Neural crest cell (in vitro differentiated cells): ENCODE measurements at regions not wholly inside any gene's neighbourhood (a gene's known extent, or its start where the extent isn't known, plus 50 kb on each side); places are given as distances from the start of the nearest gene placed in this dataset.
A peak's percentile ranks its signal among the peaks of the same experiment; 100 is the strongest.
"Not testable (repeated sequence)": the region's sequence is repeated elsewhere in the genome, so short reads cannot be mapped to it uniquely, and the experiment has no call there.

ENCODE experiments used
- DNase-seq: peaks from one replicate; pipeline ENCODE4 v3.0.0; 2021; ENCODE audit warnings: low read depth, mixed read lengths, low spot score
- H3K27ac Mint-ChIP-seq: one replicate; pipeline ENCODE4 v1.8.0; 2021; ENCODE audit warnings: mild to moderate bottlenecking, mixed read lengths; ENCODE audit not compliant: unreplicated experiment
- H3K27me3 Mint-ChIP-seq: 2 replicates; pipeline ENCODE4 v1.8.0; 2021; ENCODE audit warnings: low read depth, mild to moderate bottlenecking, mixed read lengths
- H3K36me3 Mint-ChIP-seq: 2 replicates; pipeline ENCODE4 v1.8.0; 2021; ENCODE audit warnings: low read depth, mild to moderate bottlenecking, mixed read lengths
- H3K4me1 Mint-ChIP-seq: 2 replicates; pipeline ENCODE4 v1.8.0; 2021; ENCODE audit warnings: mixed read lengths
- H3K4me3 Mint-ChIP-seq: one replicate; pipeline ENCODE4 v1.8.0; 2021; ENCODE audit warnings: mild to moderate bottlenecking, mixed read lengths
- H3K9me3 Mint-ChIP-seq: 2 replicates; pipeline ENCODE4 v1.8.0; 2021; ENCODE audit warnings: mixed read lengths
- TF ChIP-seq, protein P1 (sequence below): fragments of 200-600 bp; sonication (generic); conservative IDR thresholded peaks from 2 replicates; pipeline ENCODE4 v1.5.0; 2021; ENCODE audit warnings: antibody characterized with exemption, mild to moderate bottlenecking

- H3K9me3 Mint-ChIP-seq, result no peaks in the 10 kb centered on the region
- no peak for DNase-seq
- peaks cover 5% of the 10 kb centered on the region for H3K27me3 Mint-ChIP-seq
- H3K4me1 Mint-ChIP-seq, result peaks cover 14% of the 10 kb centered on the region
- no peaks in the 10 kb centered on the region for H3K36me3 Mint-ChIP-seq
- TF ChIP-seq, protein P1, sequence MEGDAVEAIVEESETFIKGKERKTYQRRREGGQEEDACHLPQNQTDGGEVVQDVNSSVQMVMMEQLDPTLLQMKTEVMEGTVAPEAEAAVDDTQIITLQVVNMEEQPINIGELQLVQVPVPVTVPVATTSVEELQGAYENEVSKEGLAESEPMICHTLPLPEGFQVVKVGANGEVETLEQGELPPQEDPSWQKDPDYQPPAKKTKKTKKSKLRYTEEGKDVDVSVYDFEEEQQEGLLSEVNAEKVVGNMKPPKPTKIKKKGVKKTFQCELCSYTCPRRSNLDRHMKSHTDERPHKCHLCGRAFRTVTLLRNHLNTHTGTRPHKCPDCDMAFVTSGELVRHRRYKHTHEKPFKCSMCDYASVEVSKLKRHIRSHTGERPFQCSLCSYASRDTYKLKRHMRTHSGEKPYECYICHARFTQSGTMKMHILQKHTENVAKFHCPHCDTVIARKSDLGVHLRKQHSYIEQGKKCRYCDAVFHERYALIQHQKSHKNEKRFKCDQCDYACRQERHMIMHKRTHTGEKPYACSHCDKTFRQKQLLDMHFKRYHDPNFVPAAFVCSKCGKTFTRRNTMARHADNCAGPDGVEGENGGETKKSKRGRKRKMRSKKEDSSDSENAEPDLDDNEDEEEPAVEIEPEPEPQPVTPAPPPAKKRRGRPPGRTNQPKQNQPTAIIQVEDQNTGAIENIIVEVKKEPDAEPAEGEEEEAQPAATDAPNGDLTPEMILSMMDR, result no peak
- H3K4me3 Mint-ChIP-seq, result no peak overlapping the region
- H3K27ac Mint-ChIP-seq, result no peak overlapping the region
These were observed 287.8 kb upstream of the MKLN1 start for GRCh38 chr7:131039836-131040235.

DNA sequence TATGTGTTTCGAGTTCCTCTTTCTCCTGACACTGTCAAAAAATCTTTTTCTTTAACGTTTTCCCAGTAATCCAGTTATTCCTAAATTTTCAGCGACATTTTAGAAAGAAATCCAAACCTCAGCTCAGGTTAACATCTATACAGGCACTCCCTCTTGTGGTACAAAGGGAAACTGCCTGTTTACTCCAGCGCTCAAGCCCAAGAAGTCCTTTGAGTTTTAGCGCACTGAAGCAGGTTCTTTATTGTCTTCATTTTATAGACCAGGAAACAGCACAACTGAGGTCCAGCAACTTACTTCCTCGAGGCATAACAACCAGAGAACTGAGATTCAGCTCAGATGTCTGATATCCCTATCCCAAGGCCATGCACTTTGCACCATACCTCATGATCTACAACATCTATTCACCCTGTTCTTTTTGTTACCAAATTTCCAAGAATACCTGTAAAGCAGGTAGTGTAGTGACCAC lies 287.2 kb upstream of the MKLN1 start:
- peaks cover 5% of the 10 kb centered on the region for H3K27me3 Mint-ChIP-seq
- H3K4me3 Mint-ChIP-seq, result no peak overlapping the region
- no peak overlapping the region for H3K27ac Mint-ChIP-seq
- H3K4me1 Mint-ChIP-seq, result peaks cover 14% of the 10 kb centered on the region
- H3K36me3 Mint-ChIP-seq, result no peaks in the 10 kb centered on the region
- TF ChIP-seq, protein P1, result peak; percentile 96
- H3K9me3 Mint-ChIP-seq, result peaks cover 3% of the 10 kb centered on the region
- DNase-seq, result peak; percentile 58

DNA sequence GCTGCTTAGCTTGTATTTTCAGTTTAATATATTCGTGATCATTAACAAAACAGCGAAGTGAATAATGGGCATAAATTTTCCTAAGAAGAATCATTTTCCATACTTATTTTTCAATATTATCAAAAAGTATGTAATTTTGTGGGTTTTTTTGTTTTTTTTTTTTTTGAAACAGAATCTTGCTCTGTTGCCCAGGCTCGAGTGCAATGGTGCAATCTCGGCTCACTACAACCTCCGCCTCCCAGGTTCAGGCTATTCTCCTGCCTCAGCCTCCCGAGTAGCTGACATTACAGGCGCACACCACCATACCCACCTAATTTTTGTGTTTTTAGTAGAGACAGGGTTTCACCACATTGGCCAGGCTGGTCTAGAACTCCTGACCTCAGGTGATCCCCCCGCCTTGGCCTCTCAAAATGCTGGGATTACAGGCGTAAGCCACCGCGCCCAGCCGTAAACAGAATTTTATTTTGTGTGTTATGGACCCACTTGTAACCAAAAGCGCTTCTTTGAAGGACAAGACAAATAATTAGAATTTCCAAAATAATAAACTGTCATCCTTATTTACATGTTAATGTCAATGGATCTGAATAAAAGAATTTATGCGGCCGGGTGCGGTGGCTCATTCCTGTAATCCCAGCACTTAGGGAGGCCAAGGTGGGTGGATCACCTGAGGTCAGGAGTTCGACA lies 286.5 kb upstream of the MKLN1 start:
- DNase-seq, H3K36me3 Mint-ChIP-seq, H3K27ac Mint-ChIP-seq, H3K27me3 Mint-ChIP-seq, H3K4me3 Mint-ChIP-seq, H3K9me3 Mint-ChIP-seq: not testable (repeated sequence)
- peaks cover 14% of the 10 kb centered on the region for H3K4me1 Mint-ChIP-seq

DNA sequence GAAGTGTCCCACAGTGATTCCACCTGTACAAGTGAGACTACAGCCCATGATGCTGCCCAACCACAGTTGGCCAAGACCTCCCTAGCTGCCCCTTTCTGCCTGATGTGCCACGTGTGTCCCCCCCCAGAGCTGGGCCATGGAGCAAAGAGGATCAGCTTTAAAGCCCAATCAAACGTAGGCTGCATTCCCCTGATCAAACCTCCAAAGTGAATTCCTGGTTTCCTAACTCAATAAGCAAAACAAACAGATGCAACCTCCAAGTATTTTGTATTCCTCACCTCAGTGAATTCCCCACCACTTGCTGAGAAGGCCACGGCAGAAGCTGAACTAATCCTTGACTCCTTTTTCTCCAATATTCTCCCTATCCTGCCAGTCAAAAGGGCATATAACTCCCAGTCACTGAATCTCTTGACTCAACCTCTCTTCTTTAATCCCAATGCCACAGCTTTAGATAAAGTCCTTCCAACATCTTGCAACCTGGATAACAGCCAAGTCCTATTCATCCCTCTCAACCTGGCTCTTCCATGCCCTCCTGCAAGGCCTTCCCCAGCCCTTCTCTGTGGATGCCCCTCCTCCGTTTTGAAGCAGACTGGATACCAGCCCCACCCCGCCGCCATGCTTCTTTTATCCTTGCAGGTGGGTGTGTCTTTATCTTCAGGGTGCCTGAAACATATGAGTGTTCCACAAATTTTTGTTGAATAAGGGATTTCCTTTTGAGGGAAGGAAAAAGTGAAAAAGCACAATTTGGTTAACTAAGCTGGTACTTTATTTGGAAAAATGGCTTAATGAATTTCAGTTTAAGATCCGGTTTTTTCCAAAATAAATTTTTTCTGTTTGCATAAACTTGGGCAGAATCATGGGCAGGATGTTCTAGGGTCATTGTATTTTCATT lies 285.2 kb upstream of the MKLN1 start:
- H3K9me3 Mint-ChIP-seq, result peaks cover 7% of the 10 kb centered on the region
- H3K27me3 Mint-ChIP-seq, result peaks cover 5% of the 10 kb centered on the region
- TF ChIP-seq, protein P1, result no peak

GRCh38 chr7:131045526-131045925 lies 282.1 kb upstream of the MKLN1 start:
- TF ChIP-seq, protein P1, result no peak
- H3K4me1 Mint-ChIP-seq, result peaks cover 6% of the 10 kb centered on the region
- H3K9me3 Mint-ChIP-seq, result peaks cover 7% of the 10 kb centered on the region
- DNase-seq, result no peak
- H3K27ac Mint-ChIP-seq, result no peak overlapping the region
- H3K36me3 Mint-ChIP-seq, result peaks cover 3% of the 10 kb centered on the region
- H3K4me3 Mint-ChIP-seq, result no peak overlapping the region
- peaks cover 5% of the 10 kb centered on the region for H3K27me3 Mint-ChIP-seq

More for the DNA sequence above, 285.2 kb upstream of the MKLN1 start:
- Mint-ChIP-seq H3K4me1 (peaks cover 14% of the 10 kb centered on the region), H3K27ac (no peak overlapping the region), H3K4me3 (no peak overlapping the region), H3K36me3 (peaks cover 3% of the 10 kb centered on the region)
- DNase-seq, result no peak

DNA sequence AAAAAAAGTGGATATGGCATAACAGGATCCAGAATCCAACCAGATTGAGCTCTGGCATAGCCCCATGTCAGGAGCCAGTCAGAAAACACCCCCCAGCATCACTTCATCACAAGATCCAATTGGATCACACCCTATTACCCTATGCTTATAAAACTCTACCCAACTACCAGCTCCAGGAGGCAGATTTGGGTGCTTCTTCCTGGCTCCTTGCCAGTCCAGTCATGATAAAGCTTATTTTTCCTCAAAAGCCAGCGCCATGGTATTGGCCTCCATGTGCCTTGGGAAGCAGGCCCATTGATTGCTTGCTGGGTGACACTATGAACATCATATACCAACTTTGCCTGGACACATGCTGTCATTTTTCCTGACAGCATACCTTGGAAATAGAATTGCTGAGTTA lies 281.4 kb upstream of the MKLN1 start:
- no peak overlapping the region for H3K4me3 Mint-ChIP-seq
- DNase-seq, result no peak
- H3K4me1 Mint-ChIP-seq, result peaks cover 5% of the 10 kb centered on the region
- H3K27me3 Mint-ChIP-seq, result peaks cover 5% of the 10 kb centered on the region
- H3K9me3 Mint-ChIP-seq, result peaks cover 7% of the 10 kb centered on the region
- TF ChIP-seq, protein P1, result no peak
- peaks cover 3% of the 10 kb centered on the region for H3K36me3 Mint-ChIP-seq
- no peak overlapping the region for H3K27ac Mint-ChIP-seq
